Heart right ventricle (tissue), 16 donors: ENCODE measurements at regions not wholly inside any gene's neighbourhood (a gene's known extent, or its start where the extent isn't known, plus 50 kb on each side); places are given as distances from the start of the nearest gene placed in this dataset.

Experiments used
- ATAC-seq, 8 donors: fragments of 200-7000 bp; cut with Tn5 transposase; one replicate each; pipeline ENCODE4 v1.9.1; 2020; ENCODE audit warnings: mild to moderate bottlenecking in 8 of 8, moderate library complexity in 8 of 8, moderate number of reproducible peaks in 1 of 8
- DNase-seq, 2 donors: peaks; one replicate each; pipeline ENCODE4 v3.0.0-alpha.2; 2020
- H3K27ac ChIP-seq, 10 donors: fragments of 200-600 bp; sonication (generic) in 2 of 10; one replicate each; pipeline versions ENCODE4 v1.5.0 to v1.8.0; 2020 to 2022; ENCODE audit warnings: mild to moderate bottlenecking in 3 of 10
- H3K27me3 ChIP-seq, 7 donors: fragments of 200-600 bp; one replicate each; pipeline ENCODE4 v1.8.0; 2021 to 2022; ENCODE audit warnings: mild to moderate bottlenecking in 2 of 7
- H3K36me3 ChIP-seq, 9 donors: fragments of 200-600 bp; sonication (generic) in 1 of 9; one replicate each; pipeline versions ENCODE4 v1.5.0 to v1.8.0; 2020 to 2022; ENCODE audit warnings: mild to moderate bottlenecking in 2 of 9
- H3K4me1 ChIP-seq, 9 donors: fragments of 200-600 bp; sonication (generic) in 1 of 9; one replicate each; pipeline versions ENCODE4 v1.5.0 to v1.8.0; 2020 to 2022; ENCODE audit warnings: mild to moderate bottlenecking in 4 of 9
- H3K4me3 ChIP-seq, 10 donors: fragments of 200-600 bp; sonication (generic) in 2 of 10; one replicate each; pipeline versions ENCODE4 v1.5.0 to v1.8.0; 2020 to 2022; ENCODE audit warnings: mild to moderate bottlenecking in 7 of 10, moderate library complexity in 2 of 10
- H3K9me3 ChIP-seq, 11 donors: fragments of 200-600 bp in 10 of 11; sonication (generic) in 2 of 11; one replicate each; pipeline versions ENCODE4 v1.5.0 to v1.8.0; 2013 to 2022; ENCODE audit warnings: mild to moderate bottlenecking in 2 of 11, control low read depth in 1 of 11, moderate library complexity in 1 of 11
- WGBS, 2 donors: extraction: QIAGEN DNeasy Blood & Tissue Kit; methylation state at CpG; one replicate each; pipeline ENCODE4 v1.1.7; 2013; ENCODE audit warnings: inconsistent platforms in 1 of 2; 5-methylcytosine and 5-hydroxymethylcytosine counted together
- intact Hi-C, 10 donors: fragments of 100-400 bp; cut with DNase I; formaldehyde crosslinking; loops; one replicate each; pipeline versions ENCODE4 v1.11.1 to v1.14.2; 2022
- TF ChIP-seq, protein P1 (sequence below), 9 donors: fragments of 200-600 bp; sonication (generic) in 2 of 9; IDR thresholded peaks; one replicate each; pipeline versions ENCODE4 v1.5.0 to v1.8.0; 2021 to 2022; ENCODE audit warnings: antibody characterized with exemption in 9 of 9, mild to moderate bottlenecking in 5 of 9, moderate library complexity in 1 of 9
- donor health status: Arrhythmogenic right ventricular cardiomyopathy.
- donor health status: ischemic (EF 13 %, LVEDD 7.1; RV severe dilation, severe dysfunction).
- donor health status: healthy with polysubstance abuse.
- donor health status: DM: no; HTN: yes; CAD: no.
- donor health status: DM: no; HTN: no; CAD: no.
- donor health status: ischemic (EF 25% LVEDD 6.9; RV normal size, moderate dysfunction).
- donor health status: ischemic (EF 25% LVEDD 5.7; RV mildly dilated, moderate dysfunction).
- donor health status: healthy.
- donor health status: DM: yes; HTN: yes; CAD: no.
- donor health status: Ischemic cardiomyopathy.
- donor health status: ischemic (EF 35%, LVEDD 5.7; RV mildly dilated, moderate dysfunction).
- donor health status: nonischemic (EF 11% LVEDD 7.7; RV severe dilation, severe dysfunction).
- donor health status: DM: yes; HTN: yes; CAD: no.
- donor health status: PGD.
- donor health status: ischemic (EF 29% LVEDD 5.4; RV normal size, mild dysfunction).
- donor health status: nonischemic (EF 23%, LVEDD 6.1; RV moderate dilation, normal function).

DNA sequence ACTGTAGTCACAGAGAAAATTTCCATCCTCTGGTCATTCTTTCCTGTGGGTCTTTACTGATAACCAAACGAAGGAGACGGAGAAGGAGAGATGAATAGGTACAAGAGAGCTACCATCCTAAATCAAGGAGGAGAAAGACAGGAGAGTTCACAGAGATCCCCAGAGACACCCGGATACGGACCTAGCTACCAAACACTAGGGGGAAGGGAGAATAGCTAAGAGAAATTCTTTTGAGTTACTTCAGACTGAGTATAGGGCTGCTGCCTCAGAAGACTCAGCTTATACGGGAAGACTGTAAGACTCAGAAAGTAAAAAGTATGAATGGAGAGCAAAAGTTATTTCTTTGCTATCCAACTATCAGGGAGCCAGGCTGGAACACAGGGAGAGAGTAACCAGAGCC is 572.1 kb downstream of the C4orf33 start:
- no peak overlapping the region for H3K27ac ChIP-seq
- intact Hi-C loops: no loop called here
- TF ChIP-seq, protein P1, sequence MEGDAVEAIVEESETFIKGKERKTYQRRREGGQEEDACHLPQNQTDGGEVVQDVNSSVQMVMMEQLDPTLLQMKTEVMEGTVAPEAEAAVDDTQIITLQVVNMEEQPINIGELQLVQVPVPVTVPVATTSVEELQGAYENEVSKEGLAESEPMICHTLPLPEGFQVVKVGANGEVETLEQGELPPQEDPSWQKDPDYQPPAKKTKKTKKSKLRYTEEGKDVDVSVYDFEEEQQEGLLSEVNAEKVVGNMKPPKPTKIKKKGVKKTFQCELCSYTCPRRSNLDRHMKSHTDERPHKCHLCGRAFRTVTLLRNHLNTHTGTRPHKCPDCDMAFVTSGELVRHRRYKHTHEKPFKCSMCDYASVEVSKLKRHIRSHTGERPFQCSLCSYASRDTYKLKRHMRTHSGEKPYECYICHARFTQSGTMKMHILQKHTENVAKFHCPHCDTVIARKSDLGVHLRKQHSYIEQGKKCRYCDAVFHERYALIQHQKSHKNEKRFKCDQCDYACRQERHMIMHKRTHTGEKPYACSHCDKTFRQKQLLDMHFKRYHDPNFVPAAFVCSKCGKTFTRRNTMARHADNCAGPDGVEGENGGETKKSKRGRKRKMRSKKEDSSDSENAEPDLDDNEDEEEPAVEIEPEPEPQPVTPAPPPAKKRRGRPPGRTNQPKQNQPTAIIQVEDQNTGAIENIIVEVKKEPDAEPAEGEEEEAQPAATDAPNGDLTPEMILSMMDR (IDR thresholded peaks at IDR 0.05): no peak
- no peaks in the 10 kb centered on the region for H3K9me3 ChIP-seq
- no peaks in the 10 kb centered on the region for H3K36me3 ChIP-seq
- no peak overlapping the region for H3K4me3 ChIP-seq
- no peak for ATAC-seq
- no peaks in the 10 kb centered on the region for H3K4me1 ChIP-seq
- no peak for DNase-seq
- WGBS, 2 donors: 61 to 64% methylated on average over 5 of the region's 5 CpGs
- H3K27me3 ChIP-seq: no peaks in the 10 kb centered on the region

DNA sequence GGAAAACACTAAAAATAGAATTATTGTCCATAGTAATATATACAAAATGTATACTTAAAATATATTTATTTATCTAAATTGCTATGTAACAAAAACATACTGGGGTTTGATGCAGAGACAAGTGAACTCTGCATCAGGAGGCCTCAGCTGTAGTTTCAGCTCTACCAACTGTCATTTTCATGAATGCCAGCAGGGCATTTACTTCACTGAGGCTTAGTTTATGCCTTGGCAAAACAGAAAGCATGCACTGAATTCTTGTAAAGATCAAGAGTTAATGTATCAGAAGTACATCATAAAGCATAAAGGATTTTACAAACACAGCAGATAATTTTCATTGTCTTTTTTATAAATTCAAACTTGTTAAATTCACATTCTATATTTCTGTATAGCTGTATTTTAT is 577.0 kb downstream of the C4orf33 start:
- ATAC-seq: no peak
- H3K9me3 ChIP-seq: no peaks in the 10 kb centered on the region
- H3K4me3 ChIP-seq: no peak overlapping the region
- no peaks in the 10 kb centered on the region for H3K27me3 ChIP-seq
- no peaks in the 10 kb centered on the region for H3K4me1 ChIP-seq
- no peak for DNase-seq
- no peaks in the 10 kb centered on the region for H3K36me3 ChIP-seq
- no peak overlapping the region for H3K27ac ChIP-seq
- intact Hi-C loops: no loop called here
- TF ChIP-seq, protein P1 (IDR thresholded peaks at IDR 0.05): no peak

DNA sequence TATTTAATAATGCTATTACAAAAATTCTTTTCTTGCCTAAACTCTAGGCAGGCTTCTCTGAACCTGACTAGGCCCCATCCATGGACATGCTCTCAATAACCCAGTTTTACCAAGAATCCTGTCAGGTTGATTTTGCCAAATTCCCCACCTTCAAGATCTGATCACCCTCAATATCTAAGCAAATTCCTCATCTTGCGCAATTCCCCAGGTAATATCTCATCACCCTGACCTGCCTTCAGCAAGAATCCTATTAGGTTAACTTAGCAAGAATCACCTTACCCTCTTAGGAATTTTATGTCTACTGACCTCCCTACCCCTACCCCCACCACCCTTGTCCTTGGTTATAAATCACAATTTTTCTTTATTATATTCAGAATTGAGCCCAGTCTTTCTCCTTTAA is 579.1 kb downstream of the C4orf33 start:
- Histone ChIP-seq H3K27ac (no peak overlapping the region), H3K9me3 (no peaks in the 10 kb centered on the region), H3K27me3 (no peaks in the 10 kb centered on the region), H3K4me1 (no peaks in the 10 kb centered on the region), H3K36me3 (no peaks in the 10 kb centered on the region), H3K4me3 (no peak overlapping the region)
- ATAC-seq (no peak), DNase-seq (no peak)
- TF ChIP-seq, protein P1 (IDR thresholded peaks at IDR 0.05): no peak
- WGBS, 2 donors: 100% methylated on average over 1 of the region's 1 CpG
- intact Hi-C loops: no loop called here

- no peaks in the 10 kb centered on the region for H3K9me3 ChIP-seq
- ATAC-seq (no peak), DNase-seq (no peak)
- TF ChIP-seq, protein P1 (IDR thresholded peaks at IDR 0.05): no peak
- 91 to 97% methylated on average over 4 of the region's 4 CpGs for WGBS, 2 donors
- no peak overlapping the region for H3K4me3 ChIP-seq
- no peaks in the 10 kb centered on the region for H3K27me3 ChIP-seq
- no peak overlapping the region for H3K27ac ChIP-seq
- H3K4me1 ChIP-seq: no peaks in the 10 kb centered on the region
- H3K36me3 ChIP-seq: no peaks in the 10 kb centered on the region
- intact Hi-C loops: no loop called here
Observed at GRCh38 chr4:129676934-129677333, 581.0 kb downstream of the C4orf33 start.

DNA sequence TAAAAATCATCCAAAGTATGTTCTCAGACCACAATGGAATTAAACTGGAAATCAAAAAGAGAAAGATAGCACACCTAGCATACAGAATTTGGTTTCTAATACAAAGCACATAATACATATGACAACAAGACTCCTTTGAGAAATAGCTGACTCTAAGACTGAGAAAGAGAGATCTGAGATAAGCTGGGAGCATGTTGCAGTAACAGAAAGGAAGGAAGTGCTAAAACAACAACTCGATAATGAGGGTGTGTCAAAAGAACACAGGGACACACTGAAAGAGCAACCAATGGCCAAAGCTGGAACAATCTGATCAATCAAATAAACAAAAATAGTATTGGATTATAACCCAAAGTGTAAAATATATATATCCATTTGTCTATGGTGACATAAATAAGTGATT is 586.6 kb downstream of the C4orf33 start:
- DNase-seq (no peak), ATAC-seq (no peak)
- Histone ChIP-seq H3K27me3 (no peaks in the 10 kb centered on the region), H3K4me1 (no peaks in the 10 kb centered on the region), H3K36me3 (no peaks in the 10 kb centered on the region), H3K4me3 (no peak overlapping the region), H3K9me3 (no peaks in the 10 kb centered on the region), H3K27ac (no peak overlapping the region)
- 39 to 52% methylated on average over 1 of the region's 1 CpG for WGBS, 2 donors
- intact Hi-C loops: no loop called here
- TF ChIP-seq, protein P1 (IDR thresholded peaks at IDR 0.05): no peak
